Skeletal muscle tissue (tissue), 3 donors: ENCODE measurements at regions not wholly inside any gene's neighbourhood (a gene's known extent, or its start where the extent isn't known, plus 50 kb on each side); places are given as distances from the start of the nearest gene placed in this dataset.
"Not testable (repeated sequence)": the region's sequence is repeated elsewhere in the genome, so short reads cannot be mapped to it uniquely, and the experiment has no call there.

ENCODE experiments used
- H3K27ac ChIP-seq: one replicate; pipeline ENCODE4 v1.7.0; 2013; ENCODE audit warnings: mild to moderate bottlenecking, low read depth, low read length, inconsistent platforms
- H3K27me3 ChIP-seq, 3 donors: one replicate each; pipeline ENCODE4 v1.7.0; 2013; ENCODE audit warnings: low read length in 3 of 3; ENCODE audit not compliant: control insufficient read depth in 3 of 3, insufficient read depth in 3 of 3
- H3K36me3 ChIP-seq, 3 donors: one replicate each; pipeline ENCODE4 v1.7.0; 2013; ENCODE audit warnings: low read length in 3 of 3; ENCODE audit not compliant: control insufficient read depth in 3 of 3, insufficient read depth in 3 of 3
- H3K4me1 ChIP-seq, 3 donors: one replicate each; pipeline ENCODE4 v1.7.0; 2013; ENCODE audit warnings: low read length in 3 of 3, mild to moderate bottlenecking in 3 of 3; ENCODE audit not compliant: control insufficient read depth in 3 of 3, insufficient read depth in 3 of 3
- H3K4me3 ChIP-seq, 3 donors: one replicate each; pipeline ENCODE4 v1.7.0; 2013; ENCODE audit warnings: low read length in 3 of 3
- H3K9ac ChIP-seq, 3 donors: one replicate each; pipeline ENCODE4 v1.7.0; 2013; ENCODE audit warnings: low read length in 3 of 3, mild to moderate bottlenecking in 3 of 3, moderate library complexity in 2 of 3, low read depth in 1 of 3
- H3K9me3 ChIP-seq, 3 donors: one replicate each; pipeline ENCODE4 v1.7.0; 2013; ENCODE audit warnings: low read length in 3 of 3; ENCODE audit not compliant: control insufficient read depth in 3 of 3
- donor health status: Osteomylitis.

DNA sequence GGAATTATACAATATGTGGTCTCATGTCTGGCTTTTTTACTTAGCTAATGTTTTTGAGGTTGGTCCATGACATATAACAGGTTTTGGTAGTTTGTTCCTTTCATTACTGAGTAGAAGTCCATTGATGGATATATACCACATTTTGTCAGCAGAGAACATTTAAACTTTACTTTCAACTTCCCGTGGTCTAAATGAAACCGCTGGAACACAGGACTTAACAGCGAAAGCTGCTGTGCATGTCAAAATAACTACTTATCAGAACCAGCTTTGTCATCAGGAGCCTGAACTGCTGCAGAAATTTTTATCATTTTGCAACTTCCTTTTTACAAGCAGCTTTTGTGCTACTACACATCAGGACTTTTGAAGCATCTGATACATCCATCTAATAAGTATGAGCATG lies 147.0 kb downstream of the TBC1D2B start:
- not testable (repeated sequence) for H3K9me3 ChIP-seq, H3K4me3 ChIP-seq, H3K9ac ChIP-seq, H3K36me3 ChIP-seq, H3K27ac ChIP-seq, H3K27me3 ChIP-seq, H3K4me1 ChIP-seq

GRCh38 chr15:77926789-77927188 lies 150.7 kb downstream of the TBC1D2B start:
- H3K4me1 ChIP-seq, H3K4me3 ChIP-seq, H3K27ac ChIP-seq, H3K9me3 ChIP-seq, H3K9ac ChIP-seq, H3K36me3 ChIP-seq, H3K27me3 ChIP-seq: not testable (repeated sequence)

DNA sequence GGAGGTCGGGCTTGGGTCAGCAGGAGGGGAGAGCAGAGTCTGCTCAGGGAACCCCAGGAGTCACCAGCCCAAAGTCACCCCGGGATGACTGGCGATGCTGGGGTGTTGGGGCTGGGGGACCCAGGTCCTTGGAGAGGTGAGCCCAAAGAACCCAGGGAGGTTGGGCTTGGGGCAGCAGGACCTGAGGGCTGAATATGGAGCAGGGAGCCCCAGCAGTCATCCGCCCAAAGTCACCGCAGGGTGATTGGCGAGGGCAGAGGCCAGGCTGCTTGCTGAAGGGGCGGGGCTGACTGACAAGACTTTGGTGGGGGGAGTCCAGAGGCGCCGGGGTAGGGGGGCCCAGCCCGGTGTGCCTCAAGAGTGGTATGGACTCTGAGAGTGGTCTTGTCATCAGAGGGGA lies 151.2 kb downstream of the TBC1D2B start:
- not testable (repeated sequence) for H3K9me3 ChIP-seq, H3K36me3 ChIP-seq, H3K4me3 ChIP-seq, H3K4me1 ChIP-seq, H3K9ac ChIP-seq, H3K27me3 ChIP-seq, H3K27ac ChIP-seq

DNA sequence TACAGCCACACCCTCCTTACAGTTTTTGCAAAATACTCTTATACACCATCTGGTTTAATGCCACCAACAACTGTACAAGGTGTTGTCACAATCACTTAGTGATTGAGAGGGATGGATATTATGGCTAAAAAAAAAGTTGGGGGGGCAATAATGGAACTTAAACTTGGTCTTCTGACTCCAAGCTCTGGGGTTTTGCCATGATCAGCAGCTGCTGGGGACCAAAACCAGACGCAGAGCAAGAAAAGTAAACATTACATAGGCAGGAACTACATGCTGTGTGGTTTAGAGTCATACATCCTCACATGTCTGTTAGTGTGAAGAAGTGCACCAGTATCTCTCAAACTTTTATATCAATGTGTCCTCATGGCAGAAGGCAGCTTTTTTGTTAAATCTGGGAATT lies 152.4 kb downstream of the TBC1D2B start:
- H3K4me1 ChIP-seq, H3K9ac ChIP-seq, H3K4me3 ChIP-seq, H3K9me3 ChIP-seq, H3K27me3 ChIP-seq, H3K36me3 ChIP-seq, H3K27ac ChIP-seq: not testable (repeated sequence)

DNA sequence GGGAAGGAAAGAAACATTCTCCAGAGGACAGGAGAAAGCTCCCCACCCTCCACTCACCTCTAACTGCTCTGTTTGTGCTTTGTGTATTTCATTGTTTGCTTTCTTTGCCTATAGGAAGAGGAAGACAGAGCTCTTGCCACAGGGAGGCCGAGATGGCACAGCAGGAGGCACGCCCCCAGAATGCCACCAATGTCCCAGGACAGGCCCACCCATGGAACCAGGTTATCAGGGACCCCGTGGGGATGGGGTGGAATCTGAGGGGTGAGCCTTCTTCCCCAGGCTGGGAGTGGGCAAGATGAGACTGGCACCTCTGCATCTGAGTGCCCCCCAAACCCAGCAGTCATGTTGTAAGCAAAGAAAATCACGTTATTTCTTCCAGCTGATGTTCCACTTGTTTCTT lies 155.8 kb downstream of the TBC1D2B start:
- Histone ChIP-seq H3K27ac (no peak overlapping the region), H3K9ac (no peak overlapping the region), H3K27me3 (no peaks in the 10 kb centered on the region), H3K4me3 (no peak overlapping the region), H3K36me3 (no peaks in the 10 kb centered on the region), H3K9me3 (no peaks in the 10 kb centered on the region), H3K4me1 (no peaks in the 10 kb centered on the region)

DNA sequence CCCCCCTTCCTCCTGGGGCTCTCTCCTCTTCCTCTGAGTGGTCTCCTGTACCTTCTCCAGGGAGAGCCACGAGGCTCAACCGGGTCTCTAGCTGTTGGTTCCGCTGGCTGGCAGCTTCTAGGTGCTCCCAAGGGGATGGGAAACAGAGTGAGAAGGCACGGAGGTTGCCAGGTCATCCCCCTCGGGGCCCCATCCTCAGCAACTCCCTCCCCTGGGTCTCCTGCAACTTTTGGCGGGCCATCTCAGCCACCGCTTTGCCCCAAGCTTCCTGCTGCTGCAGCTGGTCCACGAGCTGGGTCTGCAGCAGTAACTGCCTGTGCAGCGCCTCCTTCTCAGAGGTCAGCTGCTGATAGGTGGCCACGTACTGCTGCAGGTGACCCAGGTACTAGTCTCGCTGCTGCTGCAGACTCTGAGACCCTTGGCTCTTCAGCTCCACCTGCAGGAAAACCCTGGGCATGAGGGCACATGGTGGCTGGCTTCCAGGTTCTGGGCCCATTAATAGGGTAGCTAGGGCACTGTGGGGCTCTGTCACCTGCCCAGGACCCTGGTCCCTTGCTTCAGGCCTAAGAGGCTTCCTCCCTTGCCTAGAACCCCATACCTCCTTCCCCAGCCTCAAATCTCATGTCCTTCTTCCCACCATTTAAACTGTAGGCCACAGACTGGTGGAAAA lies 160.4 kb downstream of the TBC1D2B start:
- H3K36me3 ChIP-seq, H3K27ac ChIP-seq, H3K9me3 ChIP-seq, H3K4me3 ChIP-seq, H3K9ac ChIP-seq, H3K27me3 ChIP-seq, H3K4me1 ChIP-seq: not testable (repeated sequence)

GRCh38 chr15:77915961-77916330 lies 161.6 kb downstream of the TBC1D2B start:
- H3K4me3 ChIP-seq, H3K27ac ChIP-seq, H3K9me3 ChIP-seq, H3K4me1 ChIP-seq, H3K36me3 ChIP-seq, H3K9ac ChIP-seq, H3K27me3 ChIP-seq: not testable (repeated sequence)

- no peak overlapping the region for H3K4me3 ChIP-seq
- peaks cover 0 to 2% (median 0%) of the 10 kb centered on the region in 3 donors for H3K4me1 ChIP-seq
- no peak overlapping the region for H3K9ac ChIP-seq
- no peaks in the 10 kb centered on the region for H3K27me3 ChIP-seq
- no peaks in the 10 kb centered on the region for H3K36me3 ChIP-seq
- H3K27ac ChIP-seq: no peak overlapping the region
- H3K9me3 ChIP-seq: no peaks in the 10 kb centered on the region
Measured at GRCh38 chr15:77915261-77915960, 162.1 kb downstream of the TBC1D2B start.

DNA sequence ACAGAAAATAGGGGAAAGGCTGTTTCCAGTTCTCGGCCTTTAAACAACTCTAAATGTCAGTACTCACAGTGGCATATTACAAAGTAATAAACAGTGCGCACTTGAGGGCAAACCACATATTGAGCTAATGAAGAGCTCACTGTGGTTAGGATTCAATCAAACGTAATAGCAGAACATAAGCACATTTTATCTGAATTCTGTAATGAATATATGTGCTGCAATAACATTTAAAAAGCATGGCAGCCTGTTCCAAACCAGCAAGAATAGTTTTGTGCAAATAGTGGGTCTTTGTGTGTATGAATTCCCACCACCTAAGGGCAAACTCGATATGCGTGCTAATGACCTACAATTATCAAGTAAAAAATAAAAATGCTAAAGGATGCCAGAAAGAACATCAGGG lies 163.0 kb downstream of the TBC1D2B start:
- not testable (repeated sequence) for H3K9me3 ChIP-seq, H3K36me3 ChIP-seq, H3K4me3 ChIP-seq, H3K27me3 ChIP-seq, H3K9ac ChIP-seq, H3K27ac ChIP-seq, H3K4me1 ChIP-seq

DNA sequence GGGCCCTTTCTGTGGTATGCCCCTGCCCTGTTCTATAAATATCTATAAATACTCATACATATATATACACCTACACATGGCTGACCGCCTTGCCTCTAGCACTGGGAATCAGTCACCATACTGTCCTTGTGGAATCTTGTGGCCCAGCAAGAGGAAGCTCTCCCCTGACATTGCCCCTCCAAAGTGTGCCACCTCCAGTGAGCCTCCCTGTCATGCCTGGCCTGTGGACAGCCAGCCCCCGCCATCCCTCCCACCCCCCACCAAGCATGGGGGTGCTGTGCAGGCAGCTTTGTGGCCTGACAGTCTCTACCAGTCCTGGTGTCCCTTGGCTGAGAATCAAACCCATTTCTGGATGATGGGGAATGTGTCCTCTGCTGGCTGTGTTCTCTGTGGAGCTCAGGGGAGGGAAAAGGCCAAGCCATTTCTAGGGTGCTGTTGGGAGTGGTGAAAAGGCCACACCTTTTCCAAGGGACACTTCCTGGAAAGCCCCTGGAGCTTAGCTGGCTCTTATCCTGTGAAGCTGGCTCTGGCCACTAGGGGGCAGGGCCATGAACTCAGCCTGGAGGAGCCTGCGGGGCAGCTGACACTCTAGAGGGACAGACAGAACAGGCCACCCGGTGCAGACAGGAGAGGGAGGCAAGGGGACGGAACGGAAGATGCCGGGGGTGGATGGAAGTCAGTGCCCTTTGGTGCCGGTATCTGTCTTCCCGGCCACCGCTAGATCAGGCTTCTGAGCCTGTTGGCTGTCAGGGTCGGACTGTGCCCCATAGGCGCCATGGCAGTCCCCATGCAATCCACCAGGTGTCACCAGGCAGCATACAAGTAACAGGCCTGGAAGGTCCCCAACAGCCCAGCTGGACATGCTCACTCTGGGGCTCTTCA lies 167.2 kb downstream of the TBC1D2B start:
- Histone ChIP-seq H3K4me3 (peak overlapping the region; percentile 59 to 79 (median 77)), H3K27ac (peak overlapping the region; percentile 44), H3K9ac (peak overlapping the region in 2 of 3 donors; percentile 65 to 85)
- not testable (repeated sequence) for H3K36me3 ChIP-seq, H3K4me1 ChIP-seq, H3K9me3 ChIP-seq, H3K27me3 ChIP-seq
